ENCODE measurements at regions not wholly inside any gene's neighbourhood (a gene's known extent, or its start where the extent isn't known, plus 50 kb on each side); places are given as distances from the start of the nearest gene placed in this dataset.

- intact Hi-C loops (cut with micrococcal nuclease) = no loop called here
- no peak overlapping the region for H3K27ac ChIP-seq (ENCODE audit: low read length)
- no peak for TF ChIP-seq CTCF (IDR thresholded peaks at IDR 0.05)
- Mint-ChIP-seq H3K4me3 (no peak overlapping the region), H3K9me3 (no peaks in the 10 kb centered on the region), H3K27me3 (ENCODE audit: low read depth in 2 of 2) (peaks cover 3 to 7% of the 10 kb centered on the region in 2 donors), H3K4me1 (no peaks in the 10 kb centered on the region), H3K27ac (no peak overlapping the region), H3K36me3 (no peaks in the 10 kb centered on the region)
- no peaks in the 10 kb centered on the region for H3K27me3 ChIP-seq (ENCODE audit: control insufficient read depth, insufficient read depth, low read length)
- peak in 1 of 2 donors; percentile 3 for DNase-seq
- no peaks in the 10 kb centered on the region for H3K9me3 ChIP-seq (ENCODE audit: control insufficient read depth, insufficient read depth, low read length)
- no peaks in the 10 kb centered on the region for H3K4me1 ChIP-seq (ENCODE audit: control insufficient read depth, insufficient read depth, low read length)
- ATAC-seq = no peak
- no peaks in the 10 kb centered on the region for H3K36me3 ChIP-seq (ENCODE audit: control insufficient read depth, insufficient read depth, low read length)
- no peak overlapping the region for H3K4me3 ChIP-seq (ENCODE audit: low read length)
Measured at GRCh38 chr10:10915215-10915614, 102.5 kb upstream of the CELF2 start.

- intact Hi-C loops (cut with micrococcal nuclease) = no loop called here
- no peak overlapping the region for H3K4me3 ChIP-seq (ENCODE audit: low read length)
- Mint-ChIP-seq H3K4me3 (no peak overlapping the region), H3K9me3 (no peaks in the 10 kb centered on the region), H3K4me1 (no peaks in the 10 kb centered on the region), H3K36me3 (no peaks in the 10 kb centered on the region), H3K27ac (no peak overlapping the region), H3K27me3 (ENCODE audit: low read depth in 2 of 2) (peaks cover 8 to 17% of the 10 kb centered on the region in 2 donors)
- ATAC-seq (no peak), DNase-seq (no peak)
- H3K4me1 ChIP-seq (ENCODE audit: control insufficient read depth, insufficient read depth, low read length) = no peaks in the 10 kb centered on the region
- H3K27me3 ChIP-seq (ENCODE audit: control insufficient read depth, insufficient read depth, low read length) = no peaks in the 10 kb centered on the region
- H3K27ac ChIP-seq (ENCODE audit: low read length) = no peak overlapping the region
- no peaks in the 10 kb centered on the region for H3K36me3 ChIP-seq (ENCODE audit: control insufficient read depth, insufficient read depth, low read length)
- no peak for TF ChIP-seq CTCF (IDR thresholded peaks at IDR 0.05)
- 96% methylated on average over 1 of the region's 1 CpG for WGBS (ENCODE audit: insufficient coverage)
- no peaks in the 10 kb centered on the region for H3K9me3 ChIP-seq (ENCODE audit: control insufficient read depth, insufficient read depth, low read length)
Measured at GRCh38 chr10:10917031-10917430, 100.6 kb upstream of the CELF2 start.

- H3K9me3 Mint-ChIP-seq = no peaks in the 10 kb centered on the region
- H3K36me3 Mint-ChIP-seq = no peaks in the 10 kb centered on the region
- TF ChIP-seq CTCF (IDR thresholded peaks at IDR 0.05) = no peak
- WGBS (ENCODE audit: insufficient coverage) = 72% methylated on average over 4 of the region's 5 CpGs
- peaks cover 9 to 14% of the 10 kb centered on the region in 2 donors for H3K27me3 Mint-ChIP-seq (ENCODE audit: low read depth in 2 of 2)
- Histone ChIP-seq H3K4me3 (ENCODE audit: low read length) (no peak overlapping the region), H3K36me3 (ENCODE audit: control insufficient read depth, insufficient read depth, low read length) (no peaks in the 10 kb centered on the region), H3K27ac (ENCODE audit: low read length) (no peak overlapping the region), H3K27me3 (ENCODE audit: control insufficient read depth, insufficient read depth, low read length) (no peaks in the 10 kb centered on the region), H3K9me3 (ENCODE audit: control insufficient read depth, insufficient read depth, low read length) (no peaks in the 10 kb centered on the region), H3K4me1 (ENCODE audit: control insufficient read depth, insufficient read depth, low read length) (no peaks in the 10 kb centered on the region)
- intact Hi-C loops (cut with micrococcal nuclease) = no loop called here
- no peaks in the 10 kb centered on the region for H3K4me1 Mint-ChIP-seq
- H3K4me3 Mint-ChIP-seq = no peak overlapping the region
- H3K27ac Mint-ChIP-seq = no peak overlapping the region
- no peak for ATAC-seq
- DNase-seq = no peak
Measured at GRCh38 chr10:10919976-10920375, 97.7 kb upstream of the CELF2 start.

GRCh38 chr10:10921826-10922461, 95.7 kb upstream of the CELF2 start:
- no peaks in the 10 kb centered on the region for H3K27me3 ChIP-seq (ENCODE audit: control insufficient read depth, insufficient read depth, low read length)
- no peak for TF ChIP-seq CTCF (IDR thresholded peaks at IDR 0.05)
- no peaks in the 10 kb centered on the region for H3K36me3 ChIP-seq (ENCODE audit: control insufficient read depth, insufficient read depth, low read length)
- H3K27ac ChIP-seq (ENCODE audit: low read length) = no peak overlapping the region
- intact Hi-C loops (cut with micrococcal nuclease) = no loop called here
- ATAC-seq (no peak), DNase-seq (no peak)
- H3K4me1 ChIP-seq (ENCODE audit: control insufficient read depth, insufficient read depth, low read length) = no peaks in the 10 kb centered on the region
- no peak overlapping the region for H3K4me3 ChIP-seq (ENCODE audit: low read length)
- H3K27ac Mint-ChIP-seq = no peak overlapping the region
- no peak overlapping the region for H3K4me3 Mint-ChIP-seq
- H3K27me3 Mint-ChIP-seq (ENCODE audit: low read depth in 2 of 2) = peaks cover 12 to 14% of the 10 kb centered on the region in 2 donors
- H3K4me1 Mint-ChIP-seq = no peaks in the 10 kb centered on the region
- H3K9me3 ChIP-seq (ENCODE audit: control insufficient read depth, insufficient read depth, low read length) = no peaks in the 10 kb centered on the region
- 90% methylated on average over 12 of the region's 12 CpGs for WGBS (ENCODE audit: insufficient coverage)
- no peaks in the 10 kb centered on the region for H3K9me3 Mint-ChIP-seq
- H3K36me3 Mint-ChIP-seq = no peaks in the 10 kb centered on the region
